H1 (cell line): ENCODE measurements at regions not wholly inside any gene's neighbourhood (a gene's known extent, or its start where the extent isn't known, plus 50 kb on each side); places are given as distances from the start of the nearest gene placed in this dataset.

ENCODE experiments used
- CTCF ChIA-PET: fragments of 300-600 bp; sonication (Branson Sonifier 250); formaldehyde crosslinking; loops from one replicate; lab custom pipeline; 2021; ENCODE audit not compliant: partially characterized antibody; lab: Charles Lee
- POLR2A ChIA-PET: fragments of 300-600 bp; sonication (Branson Sonifier 250); formaldehyde crosslinking; loops from one replicate; lab custom pipeline; 2021; ENCODE audit warnings: inconsistent platforms; ENCODE audit not compliant: partially characterized antibody; lab: Charles Lee
- DNase-seq, 2 experiments: peaks; one replicate each; pipeline versions ENCODE4 v3.0.0 to v3.0.0-alpha.2; 2010 to 2022; ENCODE audit warnings: low spot score in 2 of 2, low read depth in 1 of 2, mixed read lengths in 1 of 2
- FAIRE-seq: peaks from 2 replicates; lab custom pipeline; 2011; peaks lifted over from hg19 to GRCh38; lab: Jason Lieb, UNC
- H2AFZ ChIP-seq: 2 replicates; pipeline ENCODE4 v1.8.1; 2012; ENCODE audit warnings: low read length, inconsistent platforms
- H2AK5ac ChIP-seq: 2 replicates; pipeline ENCODE4 v1.6.1; 2013; ENCODE audit warnings: low read depth, low read length
- H2BK120ac ChIP-seq: replicated peaks from 2 replicates; pipeline ENCODE3; 2013; ENCODE audit warnings: low read depth, low read length, inconsistent platforms
- H2BK12ac ChIP-seq: 2 replicates; pipeline ENCODE4 v1.6.1; 2013; ENCODE audit warnings: low read depth, low read length
- H2BK15ac ChIP-seq: 2 replicates; pipeline ENCODE4 v1.6.1; 2013; ENCODE audit warnings: low read length
- H2BK20ac ChIP-seq: 2 replicates; pipeline ENCODE4 v1.6.1; 2013; ENCODE audit warnings: low read length
- H2BK5ac ChIP-seq: 2 replicates; pipeline ENCODE4 v1.6.1; 2013; ENCODE audit warnings: low read depth, low read length
- H3K14ac ChIP-seq: 2 replicates; pipeline ENCODE4 v1.6.1; 2013; ENCODE audit warnings: inconsistent platforms; ENCODE audit not compliant: insufficient read length
- H3K18ac ChIP-seq: 2 replicates; pipeline ENCODE4 v1.6.1; 2013; ENCODE audit warnings: low read length; ENCODE audit errors: extremely low read depth
- H3K23ac ChIP-seq: 2 replicates; pipeline ENCODE4 v1.6.1; 2013; ENCODE audit warnings: inconsistent platforms; ENCODE audit not compliant: insufficient read length
- H3K23me2 ChIP-seq: 2 replicates; pipeline ENCODE4 v1.6.1; 2013; ENCODE audit warnings: low read depth, low read length
- H3K27ac ChIP-seq: 2 replicates; pipeline ENCODE4 v1.6.1; 2011; ENCODE audit warnings: low read depth, low read length, inconsistent platforms
- H3K27me3 ChIP-seq, 4 experiments: replicated peaks in 1 of 4; 1 replicate in 1 of 4; 2 replicates in 3 of 4; pipeline versions ENCODE4 v1.6.1 to v1.8.1; 2011 to 2013; ENCODE audit warnings: low read length in 3 of 4, mild to moderate bottlenecking in 3 of 4, inconsistent platforms in 2 of 4, mixed read lengths in 2 of 4, moderate library complexity in 1 of 4; ENCODE audit not compliant: control insufficient read depth in 3 of 4, insufficient read depth in 3 of 4; ENCODE audit errors: extremely low read depth in 1 of 4
- H3K36me3 ChIP-seq, 4 experiments: 2 replicates each; pipeline versions ENCODE4 v1.6.1 to v1.8.1; 2011 to 2013; ENCODE audit warnings: mild to moderate bottlenecking in 4 of 4, low read length in 3 of 4, moderate library complexity in 2 of 4, control low read depth in 1 of 4, inconsistent platforms in 1 of 4; ENCODE audit not compliant: insufficient read depth in 4 of 4, control insufficient read depth in 2 of 4
- H3K4ac ChIP-seq: replicated peaks from 2 replicates; pipeline ENCODE3; 2013; ENCODE audit warnings: low read length, low read depth, mixed read lengths, inconsistent platforms; ENCODE audit not compliant: insufficient read length
- H3K4me1 ChIP-seq, 4 experiments: replicated peaks in 1 of 4; 1 replicate in 1 of 4; 2 replicates in 3 of 4; pipeline versions ENCODE4 v1.6.1 to v1.8.1; 2011 to 2013; ENCODE audit warnings: low read length in 3 of 4, inconsistent platforms in 2 of 4, mixed read lengths in 1 of 4; ENCODE audit not compliant: insufficient read depth in 4 of 4, control insufficient read depth in 3 of 4
- H3K4me2 ChIP-seq, 2 experiments: 2 replicates each; pipeline versions ENCODE4 v1.6.1 to v1.8.1; 2011 to 2013; ENCODE audit warnings: low read depth in 2 of 2, low read length in 2 of 2, control low read depth in 1 of 2, inconsistent platforms in 1 of 2, mild to moderate bottlenecking in 1 of 2; ENCODE audit not compliant: insufficient read depth in 1 of 2
- H3K4me3 ChIP-seq, 4 experiments: fragments of 200-600, 300-600 bp in 1 of 4; sonication (generic), shearing (Covaris generic), sonication (Bioruptor Twin) in 1 of 4; 2 replicates each; pipeline versions ENCODE4 v1.5.1 to v1.8.1; 2011 to 2016; ENCODE audit warnings: low read length in 4 of 4, low read depth in 3 of 4, control low read depth in 2 of 4, inconsistent platforms in 2 of 4, mild to moderate bottlenecking in 2 of 4, mixed read lengths in 1 of 4, moderate library complexity in 1 of 4; ENCODE audit not compliant: insufficient read depth in 2 of 4; ENCODE audit errors: extremely low read depth in 1 of 4
- H3K56ac ChIP-seq: replicated peaks from 2 replicates; pipeline ENCODE3; 2013; ENCODE audit warnings: low read depth, mild to moderate bottlenecking, mixed read lengths, low read length, inconsistent platforms; ENCODE audit not compliant: insufficient read length
- H3K79me1 ChIP-seq: 2 replicates; pipeline ENCODE4 v1.6.1; 2013; ENCODE audit warnings: low read depth, low read length, control low read depth
- H3K79me2 ChIP-seq, 2 experiments: 2 replicates each; pipeline versions ENCODE4 v1.6.1 to v1.8.1; 2012 to 2013; ENCODE audit warnings: low read length in 2 of 2, mild to moderate bottlenecking in 2 of 2, inconsistent platforms in 1 of 2; ENCODE audit not compliant: insufficient read depth in 2 of 2, control insufficient read depth in 1 of 2
- H3K9ac ChIP-seq, 4 experiments: replicated peaks in 1 of 4; 1 replicate in 1 of 4; 2 replicates in 3 of 4; pipeline versions ENCODE4 v1.6.1 to v1.8.1; 2011 to 2013; ENCODE audit warnings: low read depth in 3 of 4, low read length in 3 of 4, control low read depth in 2 of 4, mild to moderate bottlenecking in 2 of 4, moderate library complexity in 2 of 4, inconsistent platforms in 1 of 4; ENCODE audit errors: extremely low read depth in 1 of 4
- H3K9me3 ChIP-seq, 2 experiments: 2 replicates each; pipeline versions ENCODE4 v1.6.1 to v1.8.1; 2012 to 2013; ENCODE audit warnings: mild to moderate bottlenecking in 2 of 2, moderate library complexity in 2 of 2, control low read depth in 1 of 2, inconsistent platforms in 1 of 2, low read depth in 1 of 2, low read length in 1 of 2, mixed read lengths in 1 of 2; ENCODE audit not compliant: insufficient read depth in 2 of 2
- H4K20me1 ChIP-seq, 2 experiments: replicated peaks in 1 of 2; 2 replicates each; pipeline versions ENCODE3 to v1.8.1; 2011 to 2013; ENCODE audit warnings: inconsistent platforms in 2 of 2, low read length in 2 of 2, mild to moderate bottlenecking in 1 of 2; ENCODE audit not compliant: insufficient read depth in 2 of 2, control insufficient read depth in 1 of 2
- H4K5ac ChIP-seq: 2 replicates; pipeline ENCODE4 v1.6.1; 2013; ENCODE audit warnings: low read length, low read depth, mixed read lengths, inconsistent platforms; ENCODE audit not compliant: insufficient read length
- H4K8ac ChIP-seq: 2 replicates; pipeline ENCODE4 v1.8.0; 2013; ENCODE audit warnings: mild to moderate bottlenecking, moderate library complexity, low read length, inconsistent platforms; ENCODE audit not compliant: insufficient read depth; ENCODE audit errors: extremely low read depth
- H4K91ac ChIP-seq: replicated peaks from 2 replicates; pipeline ENCODE3; 2013; ENCODE audit warnings: low read length, mixed read lengths, inconsistent platforms; ENCODE audit not compliant: insufficient read length
- CEBPB ChIP-seq: IDR thresholded peaks from 2 replicates; pipeline ENCODE4 v1.6.1; 2012; ENCODE audit warnings: low read depth, low read length
- CHD1 ChIP-seq: IDR thresholded peaks from 2 replicates; pipeline ENCODE4 v1.6.1; 2012; ENCODE audit warnings: low read depth, low read length, improper control_type of control experiment
- CHD2 ChIP-seq: IDR thresholded peaks from 2 replicates; pipeline ENCODE4 v1.6.1; 2012; ENCODE audit warnings: low read length, improper control_type of control experiment
- EZH2 ChIP-seq: fragments of 200-600 bp; sonication (generic); IDR thresholded peaks from 2 replicates; pipeline ENCODE4 v1.7.1; 2012; ENCODE audit warnings: low read depth, mild to moderate bottlenecking, moderate library complexity, low read length, inconsistent platforms; ENCODE audit not compliant: severe bottlenecking
- GABPA ChIP-seq: IDR thresholded peaks from 2 replicates; pipeline ENCODE4 v1.6.1; 2011; ENCODE audit warnings: mild to moderate bottlenecking, low read length, moderate library complexity, borderline replicate concordance; ENCODE audit not compliant: insufficient read depth
- GTF2F1 ChIP-seq: IDR thresholded peaks from 2 replicates; pipeline ENCODE4 v1.6.1; 2012; ENCODE audit warnings: low read depth, low read length, improper control_type of control experiment, borderline replicate concordance
- HDAC2 ChIP-seq, 2 experiments: fragments of 300-600 bp in 1 of 2; sonication (generic) in 1 of 2; IDR thresholded peaks; 2 replicates each; pipeline ENCODE4 v1.6.1; 2011 to 2012; ENCODE audit warnings: low read depth in 2 of 2, low read length in 2 of 2, mild to moderate bottlenecking in 2 of 2, moderate library complexity in 2 of 2, borderline replicate concordance in 1 of 2, inconsistent platforms in 1 of 2
- JUND ChIP-seq: IDR thresholded peaks from 2 replicates; pipeline ENCODE4 v1.6.1; 2011; ENCODE audit warnings: mild to moderate bottlenecking, improper control_type of control experiment, low read length
- NANOG ChIP-seq: IDR thresholded peaks from 2 replicates; pipeline ENCODE4 v1.6.1; 2011; ENCODE audit warnings: low read length, low read depth, mild to moderate bottlenecking, inconsistent platforms; ENCODE audit not compliant: insufficient read depth, poor library complexity, severe bottlenecking
- USF2 ChIP-seq: IDR thresholded peaks from 2 replicates; pipeline ENCODE4 v1.6.1; 2011; ENCODE audit warnings: low read length, improper control_type of control experiment
- ZNF274 ChIP-seq: IDR thresholded peaks from 2 replicates; pipeline ENCODE4 v1.7.0; 2012; ENCODE audit warnings: low read length, borderline replicate concordance; ENCODE audit errors: extremely low read depth
- WGBS, 2 experiments: shearing (Covaris generic) in 1 of 2; methylation state at CpG; one replicate each; pipeline versions ENCODE4 v1.1.6 to v1.1.7; 2013 to 2015; ENCODE audit warnings: low lambda C conversion rate in 2 of 2, mixed read lengths in 2 of 2, inconsistent platforms in 1 of 2, low coverage in 1 of 2, missing lambda C conversion rate in 1 of 2; ENCODE audit not compliant: insufficient replicate concordance in 2 of 2, insufficient coverage in 1 of 2, insufficient read length in 1 of 2; ENCODE audit errors: extremely low coverage in 1 of 2, missing lambda C conversion rate in 1 of 2; 5-methylcytosine and 5-hydroxymethylcytosine counted together

- Histone ChIP-seq H3K4me2 (no peak overlapping the region), H3K27me3 (no peaks in the 10 kb centered on the region), H2BK5ac (no peak overlapping the region), H3K14ac (no peak overlapping the region), H3K4me1 (no peaks in the 10 kb centered on the region; a peak in 1 of 7 replicates), H2BK120ac (no peak overlapping the region), H4K91ac (no peak overlapping the region), H3K4ac (no peak overlapping the region), H3K27ac (no peak overlapping the region; the same call in 1 of the 2 replicates), H2AFZ (no peak overlapping the region), H2BK15ac (no peak overlapping the region), H3K56ac (no peak overlapping the region), H3K36me3 (no peaks in the 10 kb centered on the region), H3K23me2 (no peaks in the 10 kb centered on the region), H3K79me1 (no peaks in the 10 kb centered on the region), H2BK12ac (no peak overlapping the region), H4K5ac (no peak overlapping the region), H3K4me3 (no peak overlapping the region), H2AK5ac (no peak overlapping the region), H3K79me2 (no peaks in the 10 kb centered on the region), H3K9ac (no peak overlapping the region), H3K23ac (no peak overlapping the region), H2BK20ac (no peak overlapping the region), H4K20me1 (no peaks in the 10 kb centered on the region), H4K8ac (no peak overlapping the region), H3K9me3 (no peaks in the 10 kb centered on the region), H3K18ac (no peak overlapping the region)
- DNase-seq (no peak), FAIRE-seq (no peak)
- ChIA-PET POLR2A (interaction anchor here (1.1 to 1.8 kb wide), 3 partner anchors 19 to 31 kb away, joined by 3 to 7 read pairs (median 5); no protein-coding TSS in a partner anchor), CTCF (interaction anchor here (1.7 to 3.5 kb wide), 2 partner anchors 10 to 29 kb away, joined by 4 to 15 read pairs; no protein-coding TSS in a partner anchor)
- 5% methylated on average over 1 of the region's 1 CpG; no CpG with 5 or more reads in 1 of the 2 experiments for WGBS, 2 experiments
- no peak for TF ChIP-seq CEBPB
- TF ChIP-seq EZH2: no peak
- no peak for TF ChIP-seq ZNF274
- TF ChIP-seq CHD2: no peak
- no peak for TF ChIP-seq GABPA
- no peak for TF ChIP-seq HDAC2 (IDR thresholded peaks at IDR 0.05; ENCODE audit: borderline replicate concordance in 1 of 2, low read depth in 2 of 2, low read length in 2 of 2)
- TF ChIP-seq GTF2F1: no peak
- TF ChIP-seq USF2: no peak
- no peak for TF ChIP-seq CHD1
- TF ChIP-seq NANOG: no peak
- no peak for TF ChIP-seq JUND
Measured at GRCh38 chr12:59344224-59344623, 251.6 kb upstream of the SLC16A7 start.
